Bronchial epithelial cell (primary cell): ENCODE measurements at regions not wholly inside any gene's neighbourhood (a gene's known extent, or its start where the extent isn't known, plus 50 kb on each side); places are given as distances from the start of the nearest gene placed in this dataset.
A peak's percentile ranks its signal among the peaks of the same experiment; 100 is the strongest.

Experiments used
- DNase-seq: peaks from one replicate; pipeline ENCODE4 v3.0.0-alpha.2; 2010; ENCODE audit warnings: low read depth
- FAIRE-seq: peaks from 2 replicates; lab custom pipeline; 2011; peaks lifted over from hg19 to GRCh38; lab: Jason Lieb, UNC
- H3K27me3 ChIP-seq: 2 replicates; pipeline ENCODE4 v1.5.1; 2011; ENCODE audit warnings: low read length; ENCODE audit not compliant: control insufficient read depth, insufficient read depth
- H3K36me3 ChIP-seq: 2 replicates; pipeline ENCODE4 v1.5.1; 2011; ENCODE audit warnings: low read length; ENCODE audit not compliant: control insufficient read depth, insufficient read depth
- H3K4me3 ChIP-seq: 2 replicates; pipeline ENCODE4 v1.5.1; 2011; ENCODE audit warnings: mild to moderate bottlenecking, low read depth, low read length, control low read depth
- TF ChIP-seq, protein P1 (sequence below): IDR thresholded peaks from 2 replicates; pipeline ENCODE4 v1.5.1; 2011; ENCODE audit warnings: mild to moderate bottlenecking, moderate library complexity, low read length, control low read depth, inconsistent platforms; ENCODE audit not compliant: insufficient read depth, severe bottlenecking

DNA sequence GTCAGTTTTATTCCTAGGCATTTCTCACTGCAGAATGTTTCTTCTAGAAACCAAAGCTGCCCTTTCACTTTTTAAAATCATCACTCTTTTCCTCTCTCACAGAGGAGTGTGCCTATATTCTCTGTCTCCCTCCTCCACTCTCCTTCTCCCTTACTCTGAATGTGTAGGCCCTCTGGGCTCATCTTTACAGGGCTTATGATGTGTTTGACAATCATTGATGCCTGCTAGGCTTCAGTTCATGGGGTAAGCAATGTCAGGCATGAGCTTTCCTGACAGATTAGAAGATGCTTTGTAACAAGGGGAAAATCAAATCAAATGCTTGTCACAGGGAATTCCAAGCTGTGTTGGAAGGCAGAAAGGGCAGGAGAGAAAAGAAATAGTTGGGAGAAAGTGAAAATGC, 742.9 kb downstream of the SORCS3 start:
- no peaks in the 10 kb centered on the region for H3K36me3 ChIP-seq
- H3K27me3 ChIP-seq = no peaks in the 10 kb centered on the region
- DNase-seq = no peak
- TF ChIP-seq, protein P1, sequence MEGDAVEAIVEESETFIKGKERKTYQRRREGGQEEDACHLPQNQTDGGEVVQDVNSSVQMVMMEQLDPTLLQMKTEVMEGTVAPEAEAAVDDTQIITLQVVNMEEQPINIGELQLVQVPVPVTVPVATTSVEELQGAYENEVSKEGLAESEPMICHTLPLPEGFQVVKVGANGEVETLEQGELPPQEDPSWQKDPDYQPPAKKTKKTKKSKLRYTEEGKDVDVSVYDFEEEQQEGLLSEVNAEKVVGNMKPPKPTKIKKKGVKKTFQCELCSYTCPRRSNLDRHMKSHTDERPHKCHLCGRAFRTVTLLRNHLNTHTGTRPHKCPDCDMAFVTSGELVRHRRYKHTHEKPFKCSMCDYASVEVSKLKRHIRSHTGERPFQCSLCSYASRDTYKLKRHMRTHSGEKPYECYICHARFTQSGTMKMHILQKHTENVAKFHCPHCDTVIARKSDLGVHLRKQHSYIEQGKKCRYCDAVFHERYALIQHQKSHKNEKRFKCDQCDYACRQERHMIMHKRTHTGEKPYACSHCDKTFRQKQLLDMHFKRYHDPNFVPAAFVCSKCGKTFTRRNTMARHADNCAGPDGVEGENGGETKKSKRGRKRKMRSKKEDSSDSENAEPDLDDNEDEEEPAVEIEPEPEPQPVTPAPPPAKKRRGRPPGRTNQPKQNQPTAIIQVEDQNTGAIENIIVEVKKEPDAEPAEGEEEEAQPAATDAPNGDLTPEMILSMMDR = no peak
- no peak for FAIRE-seq
- H3K4me3 ChIP-seq = no peak overlapping the region

DNA sequence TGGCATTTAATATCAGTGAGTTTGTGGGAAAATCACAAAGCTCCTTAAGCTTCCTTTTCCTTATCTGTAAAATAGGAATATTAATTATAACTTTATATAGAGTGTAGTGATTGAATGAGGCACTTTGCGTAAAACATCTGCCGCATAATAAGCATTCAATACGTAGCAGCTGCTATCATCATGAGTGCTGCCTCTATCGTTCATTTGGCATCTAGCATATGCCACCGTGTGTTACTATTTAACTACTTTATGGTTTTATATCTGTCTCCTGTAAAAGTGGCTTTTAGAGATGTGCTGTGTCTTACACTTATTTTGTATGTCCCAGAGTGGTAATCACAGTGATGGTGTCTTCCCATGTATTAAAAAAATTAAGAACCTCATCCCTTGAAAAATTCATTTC, 729.6 kb downstream of the SORCS3 start:
- TF ChIP-seq, protein P1 = no peak
- DNase-seq = no peak
- no peaks in the 10 kb centered on the region for H3K36me3 ChIP-seq
- no peak overlapping the region for H3K4me3 ChIP-seq
- no peak for FAIRE-seq
- H3K27me3 ChIP-seq = no peaks in the 10 kb centered on the region

DNA sequence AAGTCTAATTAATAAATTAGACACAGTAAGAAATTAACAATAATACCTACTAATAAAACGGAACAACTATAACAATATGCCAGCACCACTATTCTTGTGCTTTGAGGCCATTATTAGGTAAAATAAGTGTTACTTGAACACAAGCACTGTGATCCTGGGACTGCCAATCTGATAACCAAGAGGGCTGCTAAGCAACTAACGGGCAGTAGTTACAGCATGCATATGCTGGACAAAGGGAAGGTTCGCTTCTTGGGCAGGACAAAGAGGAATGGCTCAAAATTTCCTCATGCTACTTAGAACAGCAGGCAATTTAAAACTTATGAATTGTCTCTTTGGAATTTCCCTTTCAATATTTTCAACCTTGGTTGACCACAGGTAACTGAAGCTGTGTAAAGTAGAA, 718.6 kb downstream of the SORCS3 start:
- H3K27me3 ChIP-seq = no peaks in the 10 kb centered on the region
- TF ChIP-seq, protein P1 = no peak
- no peak for FAIRE-seq
- no peaks in the 10 kb centered on the region for H3K36me3 ChIP-seq
- no peak overlapping the region for H3K4me3 ChIP-seq
- peak; percentile 5 for DNase-seq

DNA sequence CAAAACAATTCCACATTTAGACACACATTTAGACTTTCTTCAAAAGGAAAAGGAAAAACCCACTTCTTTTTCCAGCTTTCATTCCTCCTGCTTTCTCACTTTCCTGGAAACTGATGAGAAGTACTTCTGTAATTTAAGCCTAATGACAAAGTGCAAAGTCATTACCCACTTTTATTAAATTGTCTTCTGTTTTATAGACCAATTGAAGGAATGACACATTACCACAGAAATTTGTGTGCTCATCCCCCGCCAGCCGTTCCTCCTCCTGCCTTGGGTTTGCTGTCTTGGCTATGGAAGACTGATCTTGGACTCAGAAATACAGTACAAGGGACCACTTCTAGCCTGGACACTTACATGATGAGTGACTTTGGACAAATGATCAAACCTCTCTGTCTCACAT, 717.8 kb downstream of the SORCS3 start:
- no peaks in the 10 kb centered on the region for H3K27me3 ChIP-seq
- FAIRE-seq = no peak
- peak; percentile 4 for DNase-seq
- no peak overlapping the region for H3K4me3 ChIP-seq
- no peaks in the 10 kb centered on the region for H3K36me3 ChIP-seq
- TF ChIP-seq, protein P1 = no peak

DNA sequence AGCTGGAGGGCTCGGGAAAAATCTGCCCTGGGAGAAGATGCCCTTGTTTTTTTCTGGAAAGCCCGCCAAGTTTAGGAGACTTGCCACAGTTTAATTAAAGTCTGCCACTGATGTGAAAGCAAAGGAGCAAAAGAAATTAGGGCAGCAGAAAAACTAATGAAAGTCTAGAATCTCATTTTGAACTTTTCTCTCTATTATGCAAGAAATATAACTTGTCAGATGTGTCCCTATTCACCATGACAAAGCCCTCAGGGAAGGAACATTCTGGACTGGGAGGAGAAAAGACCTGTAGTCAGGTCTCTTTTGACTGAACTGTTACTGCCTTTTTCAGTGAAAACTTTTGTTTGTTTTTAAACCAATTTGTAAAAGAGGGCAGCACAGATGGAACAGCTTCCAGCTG, 715.5 kb downstream of the SORCS3 start:
- DNase-seq = no peak
- Histone ChIP-seq H3K4me3 (no peak overlapping the region), H3K27me3 (no peaks in the 10 kb centered on the region), H3K36me3 (no peaks in the 10 kb centered on the region)
- no peak for FAIRE-seq
- TF ChIP-seq, protein P1 = no peak

DNA sequence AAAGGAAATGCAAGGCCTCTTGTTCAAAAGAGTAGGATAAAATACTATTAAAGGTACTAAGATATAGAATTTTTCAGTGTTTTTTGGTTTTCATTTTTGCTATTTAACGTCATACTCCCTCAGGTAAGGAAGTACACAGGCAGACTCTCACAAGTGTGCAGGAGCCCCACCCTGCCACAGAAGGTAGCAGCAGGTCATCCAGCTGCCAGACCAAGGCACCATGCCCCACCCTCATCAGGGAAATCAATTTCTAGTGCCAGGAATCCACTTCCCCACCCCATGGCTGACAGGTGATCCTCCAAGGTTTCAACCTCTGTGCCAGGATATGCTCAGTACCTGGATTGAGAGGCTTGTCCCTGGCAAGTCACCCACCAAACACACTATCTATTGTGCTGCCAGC, 712.9 kb downstream of the SORCS3 start:
- no peaks in the 10 kb centered on the region for H3K27me3 ChIP-seq
- H3K36me3 ChIP-seq = no peaks in the 10 kb centered on the region
- DNase-seq (no peak), FAIRE-seq (no peak)
- no peak overlapping the region for H3K4me3 ChIP-seq
- TF ChIP-seq, protein P1 = no peak
